ENCODE measurements at regions not wholly inside any gene's neighbourhood (a gene's known extent, or its start where the extent isn't known, plus 50 kb on each side); places are given as distances from the start of the nearest gene placed in this dataset.

- no peak for DNase-seq (ENCODE audit: low spot score)
- ATAC-seq, result no peak
Observed at GRCh38 chr1:59105548-59106507, 191.1 kb upstream of the FGGY start.

GRCh38 chr1:59107516-59107915 lies 189.4 kb upstream of the FGGY start:
- DNase-seq (ENCODE audit: low spot score) (no peak), ATAC-seq (peak; percentile 35)

- DNase-seq (ENCODE audit: low spot score) (no peak), ATAC-seq (no peak)
Observed at GRCh38 chr1:59107916-59108315, 189.0 kb upstream of the FGGY start.

GRCh38 chr1:59108481-59109317 lies 188.2 kb upstream of the FGGY start:
- DNase-seq (ENCODE audit: low spot score), result no peak
- no peak for ATAC-seq

- DNase-seq (ENCODE audit: low spot score) (no peak), ATAC-seq (no peak)
Observed at GRCh38 chr1:59110271-59110670, 186.6 kb upstream of the FGGY start.

GRCh38 chr1:59113876-59114457 lies 182.9 kb upstream of the FGGY start:
- no peak for ATAC-seq
- no peak for DNase-seq (ENCODE audit: low spot score)

- no peak for ATAC-seq
- no peak for DNase-seq (ENCODE audit: low spot score)
Observed at GRCh38 chr1:59115865-59116264, 181.0 kb upstream of the FGGY start.

GRCh38 chr1:59116920-59117542 lies 179.9 kb upstream of the FGGY start:
- DNase-seq (ENCODE audit: low spot score), result no peak
- ATAC-seq, result no peak

GRCh38 chr1:59122527-59122926 lies 174.4 kb upstream of the FGGY start:
- DNase-seq (ENCODE audit: low spot score) (no peak), ATAC-seq (no peak)

- no peak for ATAC-seq
- DNase-seq (ENCODE audit: low spot score), result no peak
Observed at GRCh38 chr1:59123081-59123681, 173.7 kb upstream of the FGGY start.

- DNase-seq (ENCODE audit: low spot score) (no peak), ATAC-seq (no peak)
Observed at GRCh38 chr1:59124166-59124565, 172.7 kb upstream of the FGGY start.

- DNase-seq (ENCODE audit: low spot score) (no peak), ATAC-seq (no peak)
Observed at GRCh38 chr1:59125154-59125553, 171.7 kb upstream of the FGGY start.

- DNase-seq (ENCODE audit: low spot score) (no peak), ATAC-seq (no peak)
Observed at GRCh38 chr1:59125676-59126320, 171.1 kb upstream of the FGGY start.

GRCh38 chr1:59126366-59126765 lies 170.5 kb upstream of the FGGY start:
- ATAC-seq (no peak), DNase-seq (ENCODE audit: low spot score) (no peak)

GRCh38 chr1:59128239-59128736 lies 168.6 kb upstream of the FGGY start:
- ATAC-seq, result no peak
- DNase-seq (ENCODE audit: low spot score), result no peak

- no peak for ATAC-seq
- no peak for DNase-seq (ENCODE audit: low spot score)
Observed at GRCh38 chr1:59128784-59129227, 168.1 kb upstream of the FGGY start.

GRCh38 chr1:59132295-59132694 lies 164.6 kb upstream of the FGGY start:
- no peak for ATAC-seq
- DNase-seq (ENCODE audit: low spot score), result no peak

- DNase-seq (ENCODE audit: low spot score) (no peak), ATAC-seq (peak; percentile 61)
Observed at GRCh38 chr1:59133997-59134396, 162.9 kb upstream of the FGGY start.

GRCh38 chr1:59135761-59136255 lies 161.1 kb upstream of the FGGY start:
- no peak for DNase-seq (ENCODE audit: low spot score)
- ATAC-seq, result no peak

Measured in left lobe of liver (tissue), 2 donors.